ENCODE measurements at regions not wholly inside any gene's neighbourhood (a gene's known extent, or its start where the extent isn't known, plus 50 kb on each side); places are given as distances from the start of the nearest gene placed in this dataset.

- H3K4me1 Mint-ChIP-seq, result no peaks in the 10 kb centered on the region
- intact Hi-C loops (cut with micrococcal nuclease), result no loop called here
- POLR2A ChIA-PET, result no interaction called here
- CTCF ChIA-PET, result no interaction called here
- ATAC-seq (ENCODE audit: low read depth), result no peak
- no peaks in the 10 kb centered on the region for H3K9me3 Mint-ChIP-seq
- no peak for DNase-seq
- TF ChIP-seq, protein P1, sequence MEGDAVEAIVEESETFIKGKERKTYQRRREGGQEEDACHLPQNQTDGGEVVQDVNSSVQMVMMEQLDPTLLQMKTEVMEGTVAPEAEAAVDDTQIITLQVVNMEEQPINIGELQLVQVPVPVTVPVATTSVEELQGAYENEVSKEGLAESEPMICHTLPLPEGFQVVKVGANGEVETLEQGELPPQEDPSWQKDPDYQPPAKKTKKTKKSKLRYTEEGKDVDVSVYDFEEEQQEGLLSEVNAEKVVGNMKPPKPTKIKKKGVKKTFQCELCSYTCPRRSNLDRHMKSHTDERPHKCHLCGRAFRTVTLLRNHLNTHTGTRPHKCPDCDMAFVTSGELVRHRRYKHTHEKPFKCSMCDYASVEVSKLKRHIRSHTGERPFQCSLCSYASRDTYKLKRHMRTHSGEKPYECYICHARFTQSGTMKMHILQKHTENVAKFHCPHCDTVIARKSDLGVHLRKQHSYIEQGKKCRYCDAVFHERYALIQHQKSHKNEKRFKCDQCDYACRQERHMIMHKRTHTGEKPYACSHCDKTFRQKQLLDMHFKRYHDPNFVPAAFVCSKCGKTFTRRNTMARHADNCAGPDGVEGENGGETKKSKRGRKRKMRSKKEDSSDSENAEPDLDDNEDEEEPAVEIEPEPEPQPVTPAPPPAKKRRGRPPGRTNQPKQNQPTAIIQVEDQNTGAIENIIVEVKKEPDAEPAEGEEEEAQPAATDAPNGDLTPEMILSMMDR (IDR thresholded peaks at IDR 0.05), result no peak
- H3K27me3 Mint-ChIP-seq, result no peaks in the 10 kb centered on the region
- H3K4me3 Mint-ChIP-seq, result no peak overlapping the region
- H3K27ac Mint-ChIP-seq, result no peak overlapping the region
- no peaks in the 10 kb centered on the region for H3K36me3 Mint-ChIP-seq (ENCODE audit: low read depth)
Measured at GRCh38 chr2:5897249-5897648, 205.1 kb downstream of the SOX11 start.

GRCh38 chr2:5898667-5899066 is 206.5 kb downstream of the SOX11 start:
- no peaks in the 10 kb centered on the region for H3K36me3 Mint-ChIP-seq (ENCODE audit: low read depth)
- no peaks in the 10 kb centered on the region for H3K4me1 Mint-ChIP-seq
- ChIA-PET POLR2A (no interaction called here), CTCF (no interaction called here)
- no peaks in the 10 kb centered on the region for H3K27me3 Mint-ChIP-seq
- TF ChIP-seq, protein P1 (IDR thresholded peaks at IDR 0.05), result no peak
- H3K27ac Mint-ChIP-seq, result no peak overlapping the region
- no peaks in the 10 kb centered on the region for H3K9me3 Mint-ChIP-seq
- no peak overlapping the region for H3K4me3 Mint-ChIP-seq
- no peak for DNase-seq
- intact Hi-C loops (cut with micrococcal nuclease), result no loop called here
- no peak for ATAC-seq (ENCODE audit: low read depth)

- ATAC-seq (ENCODE audit: low read depth), result no peak
Measured at GRCh38 chr2:5905661-5906060, 213.5 kb downstream of the SOX11 start.

DNA sequence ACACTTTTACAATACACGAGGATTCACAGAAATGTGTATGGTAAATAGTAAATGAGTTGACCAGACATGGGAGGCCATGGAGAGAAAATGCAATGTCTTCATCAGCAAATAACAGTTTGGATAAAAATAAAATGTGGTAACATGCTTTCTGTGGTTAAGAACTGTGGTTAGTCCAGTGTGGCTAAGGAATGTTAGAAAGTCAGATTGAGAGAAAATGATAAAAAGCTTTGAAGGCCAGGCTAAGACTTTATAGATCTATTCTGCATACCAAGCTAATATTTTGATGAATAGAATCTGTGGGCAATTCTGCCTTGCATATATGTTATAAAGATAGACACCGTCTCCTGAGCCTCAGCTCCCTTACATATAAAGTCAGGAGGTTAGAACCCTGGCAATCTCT is 215.9 kb downstream of the SOX11 start:
- no peaks in the 10 kb centered on the region for H3K36me3 Mint-ChIP-seq (ENCODE audit: low read depth)
- H3K4me3 Mint-ChIP-seq, result no peak overlapping the region
- H3K9me3 Mint-ChIP-seq, result no peaks in the 10 kb centered on the region
- H3K27me3 Mint-ChIP-seq, result no peaks in the 10 kb centered on the region
- no peaks in the 10 kb centered on the region for H3K4me1 Mint-ChIP-seq
- ChIA-PET CTCF (no interaction called here), POLR2A (no interaction called here)
- ATAC-seq (ENCODE audit: low read depth) (no peak), DNase-seq (no peak)
- intact Hi-C loops (cut with micrococcal nuclease), result no loop called here
- no peak overlapping the region for H3K27ac Mint-ChIP-seq
- TF ChIP-seq, protein P1 (IDR thresholded peaks at IDR 0.05), result no peak

More at GRCh38 chr2:5905661-5906060, 213.5 kb downstream of the SOX11 start:
- H3K27me3 Mint-ChIP-seq, result no peaks in the 10 kb centered on the region
- TF ChIP-seq, protein P1 (IDR thresholded peaks at IDR 0.05), result no peak
- no peaks in the 10 kb centered on the region for H3K4me1 Mint-ChIP-seq
- no peak overlapping the region for H3K4me3 Mint-ChIP-seq
- no peak overlapping the region for H3K27ac Mint-ChIP-seq
- intact Hi-C loops (cut with micrococcal nuclease), result no loop called here
- CTCF ChIA-PET, result no interaction called here
- no peak for DNase-seq
- H3K36me3 Mint-ChIP-seq (ENCODE audit: low read depth), result no peaks in the 10 kb centered on the region
- no peaks in the 10 kb centered on the region for H3K9me3 Mint-ChIP-seq
- POLR2A ChIA-PET, result no interaction called here

DNA sequence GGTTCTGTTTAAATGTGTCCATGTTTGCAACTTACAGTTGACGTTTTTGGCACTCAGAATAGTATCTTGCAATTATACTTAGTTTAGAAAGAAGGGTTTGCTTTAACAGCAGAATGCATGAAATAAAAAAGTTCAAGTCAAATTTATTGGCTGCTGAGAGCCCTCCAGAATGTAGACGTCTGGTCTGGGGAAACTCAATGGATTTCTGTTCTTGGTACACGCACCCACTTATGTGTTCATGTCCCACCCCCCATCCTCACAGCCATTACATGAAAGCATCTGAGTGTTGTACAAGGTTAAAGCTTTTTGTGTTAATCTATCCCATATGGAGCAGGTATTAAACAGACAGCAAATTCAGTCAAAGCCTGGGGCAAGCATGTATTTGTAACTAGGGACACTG is 219.5 kb downstream of the SOX11 start:
- H3K4me1 Mint-ChIP-seq, result no peaks in the 10 kb centered on the region
- intact Hi-C loops (cut with micrococcal nuclease), result no loop called here
- no peak overlapping the region for H3K4me3 Mint-ChIP-seq
- H3K27me3 Mint-ChIP-seq, result no peaks in the 10 kb centered on the region
- TF ChIP-seq, protein P1 (IDR thresholded peaks at IDR 0.05), result no peak
- no peak overlapping the region for H3K27ac Mint-ChIP-seq
- no peaks in the 10 kb centered on the region for H3K36me3 Mint-ChIP-seq (ENCODE audit: low read depth)
- DNase-seq (no peak), ATAC-seq (ENCODE audit: low read depth) (no peak)
- ChIA-PET POLR2A (no interaction called here), CTCF (no interaction called here)
- H3K9me3 Mint-ChIP-seq, result no peaks in the 10 kb centered on the region

All from activated B cell treated with CpG ODN at 0.5 μM for 24 hours (primary cell).